DND-41 (cell line): ENCODE measurements at regions not wholly inside any gene's neighbourhood (a gene's known extent, or its start where the extent isn't known, plus 50 kb on each side); places are given as distances from the start of the nearest gene placed in this dataset.

Source experiments
- ATAC-seq: fragments of 200-7000 bp; cut with Tn5 transposase; 3 replicates; pipeline ENCODE4 v1.9.1; 2021; ENCODE audit warnings: low read depth; ENCODE audit not compliant: insufficient read depth
- DNase-seq: peaks from one replicate; pipeline ENCODE4 v3.0.0-alpha.2; 2020
- H2AFZ ChIP-seq: 2 replicates; pipeline ENCODE4 v1.6.0; 2012; ENCODE audit warnings: low read depth, low read length
- H3K27ac ChIP-seq: 2 replicates; pipeline ENCODE4 v1.5.1; 2012; ENCODE audit warnings: low read length, inconsistent platforms
- H3K27me3 ChIP-seq: fragments of 200-600 bp; sonication (generic); 2 replicates; pipeline ENCODE4 v1.6.0; 2012; ENCODE audit warnings: low read length, mild to moderate bottlenecking, inconsistent platforms; ENCODE audit not compliant: insufficient read depth, poor library complexity
- H3K36me3 ChIP-seq: 2 replicates; pipeline ENCODE4 v1.5.1; 2012; ENCODE audit warnings: low read length, inconsistent platforms; ENCODE audit not compliant: insufficient read depth
- H3K4me1 ChIP-seq: 2 replicates; pipeline ENCODE4 v1.5.1; 2012; ENCODE audit warnings: mild to moderate bottlenecking, low read length; ENCODE audit not compliant: insufficient read depth
- H3K4me2 ChIP-seq: 2 replicates; pipeline ENCODE4 v1.6.0; 2012; ENCODE audit warnings: mild to moderate bottlenecking, moderate library complexity, low read length, inconsistent platforms; ENCODE audit not compliant: insufficient read depth
- H3K4me3 ChIP-seq, 2 experiments: fragments of 200-600 bp in 1 of 2; shearing (Covaris generic) in 1 of 2; 2 replicates each; pipeline ENCODE4 v1.5.1; 2012 to 2016; ENCODE audit warnings: inconsistent platforms in 2 of 2, low read length in 2 of 2, mild to moderate bottlenecking in 2 of 2, low read depth in 1 of 2, moderate library complexity in 1 of 2
- H3K79me2 ChIP-seq: 2 replicates; pipeline ENCODE4 v1.6.0; 2012; ENCODE audit warnings: low read length, inconsistent platforms; ENCODE audit not compliant: insufficient read depth
- H3K9ac ChIP-seq: 2 replicates; pipeline ENCODE4 v1.6.0; 2012; ENCODE audit warnings: low read depth, mild to moderate bottlenecking, inconsistent platforms, low read length, moderate library complexity
- H3K9me3 ChIP-seq: 2 replicates; pipeline ENCODE4 v1.5.1; 2012; ENCODE audit warnings: low read length, moderate library complexity, mild to moderate bottlenecking, inconsistent platforms; ENCODE audit not compliant: insufficient read depth, severe bottlenecking
- H4K20me1 ChIP-seq: 2 replicates; pipeline ENCODE4 v1.6.0; 2012; ENCODE audit warnings: low read length; ENCODE audit not compliant: insufficient read depth
- CTCF ChIP-seq: IDR thresholded peaks from 2 replicates; pipeline ENCODE4 v1.5.1; 2012; ENCODE audit warnings: borderline replicate concordance, low read length, moderate library complexity, mild to moderate bottlenecking; ENCODE audit not compliant: poor library complexity, severe bottlenecking; ENCODE audit errors: extremely low read depth
- EZH2 ChIP-seq: IDR thresholded peaks from 3 replicates; pipeline ENCODE4 v1.6.1; 2012; ENCODE audit warnings: borderline replicate concordance, low read depth, mild to moderate bottlenecking, moderate library complexity, low read length, inconsistent platforms; ENCODE audit not compliant: severe bottlenecking

- no peak overlapping the region for H3K27ac ChIP-seq
- no peaks in the 10 kb centered on the region for H3K79me2 ChIP-seq
- peaks cover 4% of the 10 kb centered on the region for H3K9me3 ChIP-seq
- no peaks in the 10 kb centered on the region for H3K36me3 ChIP-seq
- DNase-seq (no peak), ATAC-seq (no peak)
- no peak overlapping the region for H2AFZ ChIP-seq
- H3K4me2 ChIP-seq = no peak overlapping the region
- no peaks in the 10 kb centered on the region for H4K20me1 ChIP-seq
- no peaks in the 10 kb centered on the region for H3K27me3 ChIP-seq
- no peak overlapping the region for H3K4me3 ChIP-seq
- no peak for TF ChIP-seq EZH2
- TF ChIP-seq CTCF = no peak
- no peak overlapping the region for H3K9ac ChIP-seq
- peaks cover 23% of the 10 kb centered on the region for H3K4me1 ChIP-seq
These were observed 1028.6 kb upstream of the ZEB2 start for GRCh38 chr2:145548479-145548878.

GRCh38 chr2:145547620-145548019, 1027.7 kb upstream of the ZEB2 start:
- peak; percentile 76 for ATAC-seq

GRCh38 chr2:145546091-145546490, 1026.2 kb upstream of the ZEB2 start:
- TF ChIP-seq CTCF (no peak), EZH2 (no peak)
- no peak overlapping the region for H2AFZ ChIP-seq
- no peak overlapping the region for H3K27ac ChIP-seq
- H3K36me3 ChIP-seq = no peaks in the 10 kb centered on the region
- no peaks in the 10 kb centered on the region for H3K27me3 ChIP-seq
- no peak overlapping the region for H3K4me2 ChIP-seq
- peaks cover 23% of the 10 kb centered on the region for H3K4me1 ChIP-seq
- ATAC-seq = no peak
- H3K4me3 ChIP-seq = no peak overlapping the region
- H3K9me3 ChIP-seq = peaks cover 4% of the 10 kb centered on the region
- H3K9ac ChIP-seq = no peak overlapping the region
- no peaks in the 10 kb centered on the region for H3K79me2 ChIP-seq
- DNase-seq = no peak
- no peaks in the 10 kb centered on the region for H4K20me1 ChIP-seq

More at GRCh38 chr2:145547620-145548019, 1027.7 kb upstream of the ZEB2 start:
- Histone ChIP-seq H2AFZ (no peak overlapping the region; the same call in 1 of the 2 replicates), H4K20me1 (no peaks in the 10 kb centered on the region), H3K36me3 (no peaks in the 10 kb centered on the region), H3K9me3 (peaks cover 4% of the 10 kb centered on the region), H3K4me3 (no peak overlapping the region), H3K27ac (peak overlapping the region; percentile 25; the same call in 1 of the 2 replicates), H3K27me3 (no peaks in the 10 kb centered on the region), H3K9ac (no peak overlapping the region), H3K79me2 (no peaks in the 10 kb centered on the region), H3K4me1 (peaks cover 23% of the 10 kb centered on the region), H3K4me2 (peak overlapping the region; percentile 25; the same call in 1 of the 2 replicates)
- TF ChIP-seq EZH2 = no peak
- no peak for TF ChIP-seq CTCF
- no peak for DNase-seq

- Histone ChIP-seq H3K27ac (no peak overlapping the region), H3K4me3 (no peak overlapping the region), H3K9ac (no peak overlapping the region), H3K27me3 (no peaks in the 10 kb centered on the region), H3K9me3 (peaks cover 4% of the 10 kb centered on the region), H3K4me1 (peaks cover 23% of the 10 kb centered on the region), H3K79me2 (no peaks in the 10 kb centered on the region), H3K36me3 (no peaks in the 10 kb centered on the region), H4K20me1 (no peaks in the 10 kb centered on the region), H2AFZ (no peak overlapping the region), H3K4me2 (no peak overlapping the region)
- ATAC-seq (no peak), DNase-seq (no peak)
- TF ChIP-seq EZH2 = no peak
- no peak for TF ChIP-seq CTCF
These were observed 1023.9 kb upstream of the ZEB2 start for GRCh38 chr2:145543856-145544255.
